WERI-Rb-1 (cell line): ENCODE measurements at regions not wholly inside any gene's neighbourhood (a gene's known extent, or its start where the extent isn't known, plus 50 kb on each side); places are given as distances from the start of the nearest gene placed in this dataset.

ENCODE experiments used
- DNase-seq: peaks from one replicate; pipeline ENCODE4 v3.0.0-alpha.2; 2020
- H3K27ac ChIP-seq: fragments of 250-450 bp; sonication (Bioruptor Pico); 2 replicates; pipeline ENCODE4 v1.5.1; 2020; ENCODE audit warnings: mild to moderate bottlenecking, moderate library complexity
- H3K27me3 ChIP-seq: fragments of 250-450 bp; sonication (Bioruptor Pico); 2 replicates; pipeline ENCODE4 v1.5.1; 2021; ENCODE audit warnings: mild to moderate bottlenecking, low read depth, moderate library complexity; ENCODE audit not compliant: insufficient read depth, severe bottlenecking
- H3K36me3 ChIP-seq: fragments of 250-450 bp; sonication (Bioruptor Pico); 2 replicates; pipeline ENCODE4 v1.5.1; 2020; ENCODE audit warnings: mild to moderate bottlenecking, moderate library complexity
- H3K4me3 ChIP-seq: 2 replicates; pipeline ENCODE4 v1.5.1; 2011; ENCODE audit warnings: low read depth, mild to moderate bottlenecking, control low read depth, low read length
- H3K9me3 ChIP-seq: fragments of 250-450 bp; sonication (Bioruptor Pico); 2 replicates; pipeline ENCODE4 v1.5.1; 2021; ENCODE audit warnings: mild to moderate bottlenecking, moderate library complexity; ENCODE audit not compliant: severe bottlenecking
- TF ChIP-seq, protein P1 (sequence below): IDR thresholded peaks from 2 replicates; pipeline ENCODE4 v1.5.1; 2011; ENCODE audit warnings: low read depth, mild to moderate bottlenecking, control low read depth, inconsistent platforms, low read length

DNA sequence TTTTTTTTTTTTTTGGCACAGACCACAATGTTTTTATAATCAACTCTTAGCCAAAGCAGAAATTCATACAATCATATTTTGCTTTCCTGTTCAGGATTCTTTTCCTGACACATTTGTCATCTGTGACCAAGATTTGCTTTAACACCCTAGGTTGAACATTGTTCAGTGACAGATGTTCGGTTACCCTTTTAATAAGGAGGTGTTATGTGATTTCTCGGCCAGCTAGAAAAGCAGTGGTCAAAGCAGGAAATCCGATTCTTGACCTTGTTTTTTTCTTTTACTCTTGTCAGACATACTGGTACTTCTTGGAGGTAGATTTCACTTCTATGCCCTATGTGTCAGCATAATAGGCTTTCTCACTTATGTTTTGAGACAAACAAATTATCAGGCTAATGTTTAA, 335.3 kb upstream of the ACTBL2 start:
- H3K9me3 ChIP-seq: no peaks in the 10 kb centered on the region
- H3K4me3 ChIP-seq: no peak overlapping the region
- TF ChIP-seq, protein P1, sequence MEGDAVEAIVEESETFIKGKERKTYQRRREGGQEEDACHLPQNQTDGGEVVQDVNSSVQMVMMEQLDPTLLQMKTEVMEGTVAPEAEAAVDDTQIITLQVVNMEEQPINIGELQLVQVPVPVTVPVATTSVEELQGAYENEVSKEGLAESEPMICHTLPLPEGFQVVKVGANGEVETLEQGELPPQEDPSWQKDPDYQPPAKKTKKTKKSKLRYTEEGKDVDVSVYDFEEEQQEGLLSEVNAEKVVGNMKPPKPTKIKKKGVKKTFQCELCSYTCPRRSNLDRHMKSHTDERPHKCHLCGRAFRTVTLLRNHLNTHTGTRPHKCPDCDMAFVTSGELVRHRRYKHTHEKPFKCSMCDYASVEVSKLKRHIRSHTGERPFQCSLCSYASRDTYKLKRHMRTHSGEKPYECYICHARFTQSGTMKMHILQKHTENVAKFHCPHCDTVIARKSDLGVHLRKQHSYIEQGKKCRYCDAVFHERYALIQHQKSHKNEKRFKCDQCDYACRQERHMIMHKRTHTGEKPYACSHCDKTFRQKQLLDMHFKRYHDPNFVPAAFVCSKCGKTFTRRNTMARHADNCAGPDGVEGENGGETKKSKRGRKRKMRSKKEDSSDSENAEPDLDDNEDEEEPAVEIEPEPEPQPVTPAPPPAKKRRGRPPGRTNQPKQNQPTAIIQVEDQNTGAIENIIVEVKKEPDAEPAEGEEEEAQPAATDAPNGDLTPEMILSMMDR: no peak
- no peak for DNase-seq
- no peaks in the 10 kb centered on the region for H3K27me3 ChIP-seq
- no peak overlapping the region for H3K27ac ChIP-seq
- no peaks in the 10 kb centered on the region for H3K36me3 ChIP-seq

DNA sequence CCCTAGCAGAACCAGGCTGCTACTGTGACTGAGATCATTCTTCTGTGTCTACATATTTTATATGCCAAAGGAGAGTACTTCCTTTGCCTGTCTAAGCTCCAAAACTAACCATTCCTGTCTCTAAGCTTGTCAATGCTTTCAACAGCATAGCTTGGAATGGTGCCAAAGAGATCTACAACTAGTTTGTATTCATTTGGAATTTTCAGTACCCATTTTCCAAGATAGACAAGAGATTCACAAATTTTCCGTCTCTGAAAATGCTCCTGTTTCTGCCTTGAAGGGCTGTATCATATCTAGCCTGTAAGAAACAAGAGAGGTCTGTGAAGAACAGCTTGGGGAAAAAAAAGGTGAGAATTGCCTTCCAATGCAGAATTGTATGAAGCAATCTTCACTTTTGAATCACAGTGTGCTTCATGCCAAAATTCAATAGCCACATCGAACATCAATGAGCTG, 334.4 kb upstream of the ACTBL2 start:
- TF ChIP-seq, protein P1: no peak
- no peaks in the 10 kb centered on the region for H3K36me3 ChIP-seq
- H3K9me3 ChIP-seq: no peaks in the 10 kb centered on the region
- no peaks in the 10 kb centered on the region for H3K27me3 ChIP-seq
- H3K27ac ChIP-seq: no peak overlapping the region
- no peak overlapping the region for H3K4me3 ChIP-seq
- no peak for DNase-seq

DNA sequence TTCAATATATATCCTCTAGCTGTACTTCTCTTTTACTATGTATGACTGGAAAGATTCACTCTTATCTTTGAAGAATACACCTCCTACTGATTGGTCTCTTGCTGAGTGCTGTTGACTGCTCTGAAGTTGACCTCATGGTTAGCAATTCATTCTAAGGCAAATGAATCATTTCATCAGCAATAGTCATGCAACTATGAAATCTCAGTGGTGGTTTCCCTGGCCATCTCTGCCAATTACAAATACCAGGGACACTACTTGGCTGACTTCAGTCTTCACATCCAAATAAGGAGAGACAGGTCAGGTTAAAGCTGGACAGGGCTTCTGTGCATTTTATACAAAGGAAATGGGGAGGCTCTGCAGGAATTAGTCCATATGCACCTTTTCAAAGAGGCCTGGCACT, 333.5 kb upstream of the ACTBL2 start:
- H3K27ac ChIP-seq: no peak overlapping the region
- H3K27me3 ChIP-seq: no peaks in the 10 kb centered on the region
- no peaks in the 10 kb centered on the region for H3K9me3 ChIP-seq
- TF ChIP-seq, protein P1: no peak
- H3K4me3 ChIP-seq: no peak overlapping the region
- H3K36me3 ChIP-seq: no peaks in the 10 kb centered on the region
- DNase-seq: no peak

DNA sequence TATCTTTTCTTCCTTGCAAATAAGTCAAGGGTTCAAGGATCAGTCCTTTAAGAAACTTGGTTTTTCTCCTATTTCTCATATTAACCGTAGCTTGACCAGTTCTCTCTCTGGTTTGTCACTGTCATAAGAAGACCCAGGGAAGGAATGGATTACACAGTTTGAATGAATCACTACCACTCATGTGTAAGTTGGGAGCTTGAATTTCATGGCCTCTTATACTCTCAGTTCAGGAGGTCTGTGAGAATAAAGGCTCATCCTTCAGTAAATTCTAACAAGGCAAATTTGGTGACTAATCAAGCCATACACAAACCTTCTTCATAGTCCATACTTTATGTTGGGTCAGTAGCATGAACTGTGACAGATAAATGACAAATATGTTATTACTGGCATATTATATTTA, 323.1 kb upstream of the ACTBL2 start:
- TF ChIP-seq, protein P1: no peak
- no peak overlapping the region for H3K27ac ChIP-seq
- no peaks in the 10 kb centered on the region for H3K27me3 ChIP-seq
- no peaks in the 10 kb centered on the region for H3K9me3 ChIP-seq
- no peaks in the 10 kb centered on the region for H3K36me3 ChIP-seq
- DNase-seq: no peak
- no peak overlapping the region for H3K4me3 ChIP-seq

DNA sequence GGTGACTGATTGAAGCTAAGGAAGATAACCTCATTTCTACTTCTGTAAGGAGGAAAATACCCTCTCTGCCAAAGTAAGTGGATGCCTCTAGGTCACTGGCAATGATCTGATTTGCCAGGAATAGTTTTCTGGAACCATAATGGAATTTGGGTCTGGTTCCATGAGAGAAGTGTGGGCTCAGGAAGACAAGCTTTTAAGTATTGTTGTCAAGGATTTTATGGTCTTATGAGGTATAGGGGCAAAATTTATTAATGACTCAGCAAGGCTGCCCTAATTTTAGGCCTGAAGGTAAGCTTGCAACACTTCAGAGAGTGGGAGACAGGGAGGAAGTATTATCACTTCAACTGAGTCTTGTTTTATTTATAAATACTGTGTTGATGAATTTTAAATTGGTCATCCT, 322.6 kb upstream of the ACTBL2 start:
- Histone ChIP-seq H3K27ac (no peak overlapping the region), H3K4me3 (no peak overlapping the region), H3K9me3 (no peaks in the 10 kb centered on the region), H3K36me3 (no peaks in the 10 kb centered on the region), H3K27me3 (no peaks in the 10 kb centered on the region)
- DNase-seq: no peak
- TF ChIP-seq, protein P1: no peak

DNA sequence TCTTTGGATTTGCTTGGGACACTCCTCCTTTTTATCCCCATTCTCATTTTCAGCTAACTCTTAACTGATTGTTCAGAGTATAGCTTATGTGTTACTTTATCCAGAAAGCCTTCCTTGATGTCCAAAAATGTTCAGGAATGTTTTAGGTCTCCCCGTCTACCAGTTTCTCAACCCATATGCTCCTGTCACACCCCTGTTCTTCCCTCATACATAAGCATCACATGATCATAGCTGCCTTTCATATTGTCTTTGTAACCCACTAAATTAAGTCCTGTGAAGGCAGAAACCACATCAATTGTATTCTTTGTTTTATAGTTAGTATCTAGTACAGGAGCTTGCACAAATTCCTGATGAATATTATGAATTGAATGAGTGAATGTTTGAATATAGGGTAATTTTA, 321.9 kb upstream of the ACTBL2 start:
- TF ChIP-seq, protein P1: no peak
- H3K36me3 ChIP-seq: no peaks in the 10 kb centered on the region
- H3K9me3 ChIP-seq: no peaks in the 10 kb centered on the region
- H3K27ac ChIP-seq: no peak overlapping the region
- H3K4me3 ChIP-seq: no peak overlapping the region
- no peaks in the 10 kb centered on the region for H3K27me3 ChIP-seq
- no peak for DNase-seq
